WTC11 (cell line): ENCODE measurements at regions not wholly inside any gene's neighbourhood (a gene's known extent, or its start where the extent isn't known, plus 50 kb on each side); places are given as distances from the start of the nearest gene placed in this dataset.

ENCODE experiments used
- MYBL2 ChIP-seq: sonication (generic); formaldehyde crosslinking; IDR thresholded peaks from 2 replicates; pipeline ENCODE4 v1.8.1; 2023; ENCODE audit warnings: mild to moderate bottlenecking, moderate library complexity, missing genetic modification reagents
- NFYB ChIP-seq: sonication (generic); formaldehyde crosslinking; conservative IDR thresholded peaks from 2 replicates; pipeline ENCODE4 v1.8.0; 2022; ENCODE audit warnings: low read depth, missing genetic modification reagents
- SP1 ChIP-seq: sonication (generic); formaldehyde crosslinking; conservative IDR thresholded peaks from 2 replicates; pipeline ENCODE4 v1.8.1; 2022; ENCODE audit warnings: missing genetic modification reagents
- ZBTB21 ChIP-seq: sonication (generic); formaldehyde crosslinking; IDR thresholded peaks from 2 replicates; pipeline ENCODE4 v1.8.1; 2023; ENCODE audit warnings: mild to moderate bottlenecking, missing genetic modification reagents, borderline replicate concordance
- ZNF232 ChIP-seq: sonication (generic); formaldehyde crosslinking; IDR thresholded peaks from 2 replicates; pipeline ENCODE4 v1.8.0; 2022; ENCODE audit warnings: mild to moderate bottlenecking, missing genetic modification reagents
- TF ChIP-seq, protein P1 (sequence below): fragments of 200-600 bp; IDR thresholded peaks from 2 replicates; pipeline ENCODE4 v1.8.0; 2022; ENCODE audit warnings: antibody characterized with exemption
- TF ChIP-seq, protein P2 (sequence below): sonication (generic); formaldehyde crosslinking; IDR thresholded peaks from 2 replicates; pipeline ENCODE4 v1.8.0; 2022; ENCODE audit warnings: missing genetic modification reagents

DNA sequence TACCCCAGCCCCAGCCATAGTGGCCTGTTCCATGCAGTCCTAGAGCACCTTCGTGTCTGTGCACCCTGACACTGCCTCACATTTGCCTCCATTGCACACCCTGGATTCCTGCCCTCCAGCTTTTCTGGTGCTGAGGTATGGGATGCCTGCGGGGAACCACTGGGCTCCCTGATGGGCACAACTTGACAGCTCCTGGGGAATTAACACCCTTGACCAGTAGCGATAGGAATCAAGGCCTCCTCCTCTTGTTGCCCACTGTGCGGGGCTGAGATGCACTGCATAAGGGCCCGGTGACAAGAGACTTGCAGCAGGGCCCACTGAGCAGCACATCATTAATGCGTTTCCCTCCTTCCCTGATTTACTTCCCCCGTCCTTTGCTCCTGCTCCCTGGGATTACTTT is 235.6 kb upstream of the MOCS1 start:
- TF ChIP-seq SP1 = no peak
- TF ChIP-seq, protein P1, sequence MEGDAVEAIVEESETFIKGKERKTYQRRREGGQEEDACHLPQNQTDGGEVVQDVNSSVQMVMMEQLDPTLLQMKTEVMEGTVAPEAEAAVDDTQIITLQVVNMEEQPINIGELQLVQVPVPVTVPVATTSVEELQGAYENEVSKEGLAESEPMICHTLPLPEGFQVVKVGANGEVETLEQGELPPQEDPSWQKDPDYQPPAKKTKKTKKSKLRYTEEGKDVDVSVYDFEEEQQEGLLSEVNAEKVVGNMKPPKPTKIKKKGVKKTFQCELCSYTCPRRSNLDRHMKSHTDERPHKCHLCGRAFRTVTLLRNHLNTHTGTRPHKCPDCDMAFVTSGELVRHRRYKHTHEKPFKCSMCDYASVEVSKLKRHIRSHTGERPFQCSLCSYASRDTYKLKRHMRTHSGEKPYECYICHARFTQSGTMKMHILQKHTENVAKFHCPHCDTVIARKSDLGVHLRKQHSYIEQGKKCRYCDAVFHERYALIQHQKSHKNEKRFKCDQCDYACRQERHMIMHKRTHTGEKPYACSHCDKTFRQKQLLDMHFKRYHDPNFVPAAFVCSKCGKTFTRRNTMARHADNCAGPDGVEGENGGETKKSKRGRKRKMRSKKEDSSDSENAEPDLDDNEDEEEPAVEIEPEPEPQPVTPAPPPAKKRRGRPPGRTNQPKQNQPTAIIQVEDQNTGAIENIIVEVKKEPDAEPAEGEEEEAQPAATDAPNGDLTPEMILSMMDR = no peak
- TF ChIP-seq MYBL2 (CRISPR knock-in tag) = no peak
- no peak for TF ChIP-seq ZBTB21
- no peak for TF ChIP-seq NFYB
- no peak for TF ChIP-seq ZNF232 (CRISPR knock-in tag)
- TF ChIP-seq, protein P2, sequence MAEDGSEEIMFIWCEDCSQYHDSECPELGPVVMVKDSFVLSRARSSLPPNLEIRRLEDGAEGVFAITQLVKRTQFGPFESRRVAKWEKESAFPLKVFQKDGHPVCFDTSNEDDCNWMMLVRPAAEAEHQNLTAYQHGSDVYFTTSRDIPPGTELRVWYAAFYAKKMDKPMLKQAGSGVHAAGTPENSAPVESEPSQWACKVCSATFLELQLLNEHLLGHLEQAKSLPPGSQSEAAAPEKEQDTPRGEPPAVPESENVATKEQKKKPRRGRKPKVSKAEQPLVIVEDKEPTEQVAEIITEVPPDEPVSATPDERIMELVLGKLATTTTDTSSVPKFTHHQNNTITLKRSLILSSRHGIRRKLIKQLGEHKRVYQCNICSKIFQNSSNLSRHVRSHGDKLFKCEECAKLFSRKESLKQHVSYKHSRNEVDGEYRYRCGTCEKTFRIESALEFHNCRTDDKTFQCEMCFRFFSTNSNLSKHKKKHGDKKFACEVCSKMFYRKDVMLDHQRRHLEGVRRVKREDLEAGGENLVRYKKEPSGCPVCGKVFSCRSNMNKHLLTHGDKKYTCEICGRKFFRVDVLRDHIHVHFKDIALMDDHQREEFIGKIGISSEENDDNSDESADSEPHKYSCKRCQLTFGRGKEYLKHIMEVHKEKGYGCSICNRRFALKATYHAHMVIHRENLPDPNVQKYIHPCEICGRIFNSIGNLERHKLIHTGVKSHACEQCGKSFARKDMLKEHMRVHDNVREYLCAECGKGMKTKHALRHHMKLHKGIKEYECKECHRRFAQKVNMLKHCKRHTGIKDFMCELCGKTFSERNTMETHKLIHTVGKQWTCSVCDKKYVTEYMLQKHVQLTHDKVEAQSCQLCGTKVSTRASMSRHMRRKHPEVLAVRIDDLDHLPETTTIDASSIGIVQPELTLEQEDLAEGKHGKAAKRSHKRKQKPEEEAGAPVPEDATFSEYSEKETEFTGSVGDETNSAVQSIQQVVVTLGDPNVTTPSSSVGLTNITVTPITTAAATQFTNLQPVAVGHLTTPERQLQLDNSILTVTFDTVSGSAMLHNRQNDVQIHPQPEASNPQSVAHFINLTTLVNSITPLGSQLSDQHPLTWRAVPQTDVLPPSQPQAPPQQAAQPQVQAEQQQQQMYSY (CRISPR knock-in tag) = no peak
